Astrocyte of the cerebellum (primary cell): ENCODE measurements at regions not wholly inside any gene's neighbourhood (a gene's known extent, or its start where the extent isn't known, plus 50 kb on each side); places are given as distances from the start of the nearest gene placed in this dataset.
A peak's percentile ranks its signal among the peaks of the same experiment; 100 is the strongest.

Experiments used
- DNase-seq: peaks from one replicate; pipeline ENCODE4 v3.0.0-alpha.2; 2011; ENCODE audit warnings: low read depth
- H3K4me3 ChIP-seq: 2 replicates; pipeline ENCODE4 v1.5.1; 2011; ENCODE audit warnings: mild to moderate bottlenecking, low read depth, low read length, moderate library complexity
- CTCF ChIP-seq: IDR thresholded peaks from 2 replicates; pipeline ENCODE4 v1.5.1; 2012; ENCODE audit warnings: low read length, low read depth, moderate library complexity, mild to moderate bottlenecking; ENCODE audit errors: missing control alignments
- in situ Hi-C: cut with HindIII; loops from 2 replicates; pipeline ENCODE4 v1.10.0; 2017; ENCODE audit warnings: low sequenced_read_pairs

DNA sequence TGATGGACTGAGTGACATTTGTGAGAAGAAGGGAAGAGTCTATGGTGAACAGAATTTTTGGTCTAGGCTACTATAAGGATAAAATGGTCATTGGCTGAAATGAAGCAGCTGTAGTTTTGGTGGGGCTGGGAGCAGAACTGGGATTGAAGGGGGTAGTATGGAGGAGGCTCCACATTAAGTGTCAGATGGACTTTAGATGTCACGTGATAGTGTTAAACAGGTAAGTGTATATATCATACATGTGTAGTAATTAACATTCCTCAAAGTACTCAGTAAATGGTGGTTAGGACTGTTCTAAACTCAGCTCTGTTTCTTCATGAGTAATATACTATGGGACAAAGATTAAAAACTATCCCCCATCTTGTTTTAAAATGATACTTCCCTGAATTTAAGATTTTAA is 947.9 kb downstream of the PDHA2 start:
- in situ Hi-C loops, result no loop called here

DNA sequence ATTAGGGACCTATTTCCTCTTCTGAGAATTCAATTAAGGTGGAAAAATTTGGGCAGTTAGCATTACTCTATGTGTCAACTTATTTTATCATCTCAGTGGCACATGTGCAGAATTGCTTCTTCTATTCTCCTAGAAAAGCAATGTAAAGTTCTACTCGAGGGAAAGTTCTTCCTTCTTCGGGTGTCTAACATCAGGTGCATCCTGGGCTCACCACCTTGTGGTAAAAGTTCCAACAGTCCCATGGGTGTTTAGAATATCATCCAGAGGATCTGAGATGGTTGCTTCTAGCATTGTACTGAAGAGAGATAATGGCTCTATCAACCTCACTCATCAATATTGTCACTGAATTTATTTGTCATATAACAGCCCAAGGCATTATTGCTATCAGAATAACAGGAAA is 969.7 kb downstream of the PDHA2 start:
- no peak overlapping the region for H3K4me3 ChIP-seq
- in situ Hi-C loops, result no loop called here
- no peak for TF ChIP-seq CTCF
- DNase-seq, result no peak

More for the DNA sequence above, 947.9 kb downstream of the PDHA2 start:
- no peak for DNase-seq
- H3K4me3 ChIP-seq, result no peak overlapping the region
- TF ChIP-seq CTCF, result no peak

DNA sequence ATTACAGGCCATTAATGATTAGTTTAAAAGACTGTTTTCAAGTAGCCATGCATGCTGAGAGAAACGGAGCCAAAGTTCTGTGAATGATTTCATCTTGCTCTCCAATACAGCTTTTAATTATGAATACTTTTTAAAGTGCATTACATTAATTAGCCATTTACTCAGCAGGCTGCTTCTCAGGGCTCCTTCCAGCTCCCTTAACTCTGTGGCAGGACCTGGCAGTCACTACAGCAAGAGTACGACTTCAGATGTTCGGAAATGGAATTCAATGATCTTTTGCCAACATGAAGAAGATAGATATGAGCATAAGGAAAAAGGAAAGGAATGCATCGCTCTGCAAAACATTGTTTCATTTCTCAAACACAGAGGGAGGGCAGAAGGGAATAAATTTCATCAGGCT is 987.2 kb downstream of the PDHA2 start:
- DNase-seq, result peak; percentile 37
- TF ChIP-seq CTCF, result no peak
- no peak overlapping the region for H3K4me3 ChIP-seq
- in situ Hi-C loops, result no loop called here

DNA sequence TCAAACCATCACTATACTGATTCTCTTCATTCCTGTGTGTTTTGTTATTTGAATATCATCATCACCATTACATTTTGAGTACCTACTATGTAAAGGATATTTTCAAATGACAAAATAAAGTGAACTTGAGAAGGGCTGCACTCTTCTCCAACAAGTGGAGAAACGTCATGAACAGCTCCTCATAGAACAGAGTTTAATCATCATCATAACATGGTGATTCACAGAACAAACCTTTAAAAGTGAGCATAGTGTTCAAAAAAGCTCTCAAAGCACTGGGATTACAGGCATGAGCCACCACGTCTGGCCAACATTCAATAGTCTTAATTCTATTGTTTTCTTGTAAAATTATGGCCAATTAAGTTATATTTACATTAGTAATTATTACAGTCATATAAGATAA is 993.9 kb downstream of the PDHA2 start:
- TF ChIP-seq CTCF, result no peak
- no peak for DNase-seq
- H3K4me3 ChIP-seq, result no peak overlapping the region
- in situ Hi-C loops, result no loop called here

GRCh38 chr4:96835991-96836390 is 996.1 kb downstream of the PDHA2 start:
- H3K4me3 ChIP-seq, result no peak overlapping the region
- DNase-seq, result no peak
- in situ Hi-C loops, result no loop called here
- no peak for TF ChIP-seq CTCF

DNA sequence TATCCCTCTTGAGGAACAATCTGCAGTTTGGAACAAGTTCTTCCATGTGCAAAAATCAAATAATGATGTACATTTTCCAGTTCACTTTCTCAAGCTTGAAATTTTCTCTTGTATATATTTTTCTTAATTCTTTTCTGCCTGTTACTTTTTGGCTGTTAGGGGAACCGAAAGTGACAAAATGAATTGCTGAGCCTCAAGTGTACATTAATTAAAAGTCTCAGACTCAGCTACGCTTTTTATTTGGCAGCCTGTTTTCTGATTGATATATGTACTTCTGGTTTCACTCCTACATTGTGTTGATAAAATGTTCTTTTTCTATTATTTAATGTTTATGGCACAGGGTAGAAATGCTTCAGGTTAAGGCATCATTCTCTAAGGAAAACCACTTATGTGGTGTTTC is 999.5 kb downstream of the PDHA2 start:
- in situ Hi-C loops, result no loop called here
- H3K4me3 ChIP-seq, result no peak overlapping the region
- no peak for TF ChIP-seq CTCF
- DNase-seq, result no peak

- no peak for TF ChIP-seq CTCF
- DNase-seq, result no peak
- no peak overlapping the region for H3K4me3 ChIP-seq
- in situ Hi-C loops, result no loop called here
Observed at GRCh38 chr4:96841801-96842200, 1001.9 kb downstream of the PDHA2 start.
